HG03060 (cell line): ENCODE measurements at regions not wholly inside any gene's neighbourhood (a gene's known extent, or its start where the extent isn't known, plus 50 kb on each side); places are given as distances from the start of the nearest gene placed in this dataset.
"Not testable (repeated sequence)": the region's sequence is repeated elsewhere in the genome, so short reads cannot be mapped to it uniquely, and the experiment has no call there.

Experiments used
- ATAC-seq: cut with Tn5 transposase; IDR thresholded peaks from one replicate; pipeline ENCODE4 v1.9.1; 2021; ENCODE audit warnings: low read depth, moderate number of reproducible peaks; ENCODE audit not compliant: unreplicated experiment

DNA sequence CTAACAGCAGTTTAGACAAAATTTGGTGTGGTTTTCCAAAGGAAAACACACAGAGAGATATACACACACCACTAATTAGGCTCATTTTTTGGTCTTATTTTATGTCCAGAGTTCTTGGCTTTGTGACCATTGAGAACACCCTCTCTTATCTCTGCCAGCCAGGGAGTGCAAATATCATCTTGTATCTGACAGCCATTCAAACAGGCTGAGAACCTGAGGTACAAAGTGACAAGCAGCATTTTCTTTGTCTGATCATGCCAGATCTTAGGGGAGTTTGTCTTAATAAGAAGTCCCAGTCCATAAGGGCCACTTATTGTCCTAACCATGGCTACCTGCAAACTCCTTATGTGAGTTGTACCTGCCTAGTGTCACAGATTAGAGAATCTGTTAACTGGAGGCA, 1165.2 kb downstream of the BRINP3 start:
- ATAC-seq: no peak

DNA sequence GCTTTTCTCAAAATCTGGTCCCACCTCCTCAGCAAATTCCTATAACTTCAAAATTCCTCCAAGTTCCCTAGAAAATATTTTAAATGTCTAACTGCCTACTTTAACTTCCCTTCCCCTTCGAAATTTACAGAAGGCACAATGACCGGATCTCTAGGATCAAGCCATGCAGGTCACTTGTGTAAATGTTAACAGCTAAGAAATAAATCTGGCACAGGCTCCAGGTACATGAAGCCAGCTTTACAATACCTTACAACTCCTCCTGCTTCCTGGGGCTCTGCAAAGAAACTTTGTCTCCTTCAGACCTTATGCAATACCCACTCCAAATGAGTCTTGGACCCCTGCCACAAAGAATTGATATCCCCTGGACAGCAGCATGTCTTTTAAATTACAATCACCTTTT, 1164.2 kb downstream of the BRINP3 start:
- no peak for ATAC-seq

- no peak for ATAC-seq
Observed at GRCh38 chr1:189315035-189315901, 1162.4 kb downstream of the BRINP3 start.

DNA sequence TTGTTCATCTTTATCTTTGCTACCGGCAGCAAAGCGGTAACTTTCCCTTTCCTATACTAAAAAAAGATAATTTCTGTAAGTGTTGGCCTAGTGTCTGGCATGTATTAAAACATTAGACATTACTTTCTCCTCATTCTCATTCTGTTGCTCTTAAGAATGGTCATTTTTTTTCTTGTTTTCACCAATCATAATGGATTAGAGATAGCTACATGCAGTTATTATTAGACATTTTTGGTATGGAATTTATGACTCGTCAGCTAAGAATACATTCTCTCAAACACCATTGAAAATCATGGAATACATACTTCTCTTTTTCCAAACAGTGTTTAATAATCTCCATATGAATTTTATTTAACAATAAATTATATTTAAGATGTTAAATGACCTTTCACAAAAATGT, 1154.6 kb downstream of the BRINP3 start:
- ATAC-seq: no peak

- not testable (repeated sequence) for ATAC-seq
Observed at GRCh38 chr1:189331071-189331470, 1146.6 kb downstream of the BRINP3 start.

- no peak for ATAC-seq
Observed at GRCh38 chr1:189336115-189337100, 1141.3 kb downstream of the BRINP3 start.

- no peak for ATAC-seq
Observed at GRCh38 chr1:189349607-189350006, 1128.1 kb downstream of the BRINP3 start.

DNA sequence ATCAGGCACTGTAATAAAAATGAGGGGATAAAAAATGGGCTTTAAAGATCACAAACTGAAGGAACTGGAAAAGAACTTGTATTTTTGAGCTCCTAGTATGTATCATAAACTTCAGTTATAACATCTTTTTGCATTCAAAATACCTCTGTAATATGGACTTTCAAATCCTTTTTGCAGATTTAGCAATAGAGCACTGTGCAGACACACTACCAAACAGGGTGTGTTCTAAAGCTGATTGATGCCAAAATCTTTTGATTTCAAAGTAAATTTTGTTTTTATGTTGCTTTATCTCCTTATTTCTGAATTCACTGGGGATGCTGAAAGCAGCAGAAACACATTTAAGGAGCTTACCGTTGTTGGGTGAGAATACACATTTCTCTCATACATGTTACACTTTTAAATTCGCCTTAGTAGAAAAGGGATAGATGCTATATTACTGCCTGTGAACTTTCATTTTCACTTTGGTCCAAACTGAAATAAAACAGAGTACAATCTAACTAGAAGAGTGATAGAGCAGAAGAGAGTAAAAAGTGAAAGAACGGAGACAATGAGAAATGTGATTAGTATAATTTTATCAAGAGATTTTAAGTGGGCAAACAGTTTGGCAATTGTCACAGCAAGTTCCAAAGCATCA, 1126.6 kb downstream of the BRINP3 start:
- no peak for ATAC-seq

DNA sequence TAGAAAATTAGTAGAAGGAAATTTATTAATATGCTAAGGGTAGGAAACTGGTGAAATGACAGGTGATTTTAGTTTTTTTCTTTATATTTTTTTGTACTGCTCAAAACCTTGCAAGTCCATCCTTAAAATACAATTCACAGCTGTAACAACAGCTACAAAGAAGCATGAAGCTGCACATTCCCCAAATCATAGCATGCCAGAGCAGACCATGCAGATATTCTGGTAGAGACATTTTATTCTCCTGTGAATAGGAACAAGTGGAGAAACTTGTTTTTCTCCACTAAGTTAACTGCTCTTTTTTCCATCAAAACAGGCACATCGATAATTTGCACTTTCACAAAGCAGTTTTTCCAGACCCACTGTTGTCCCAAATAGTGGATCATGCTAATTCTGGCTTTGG, 1125.7 kb downstream of the BRINP3 start:
- no peak for ATAC-seq

DNA sequence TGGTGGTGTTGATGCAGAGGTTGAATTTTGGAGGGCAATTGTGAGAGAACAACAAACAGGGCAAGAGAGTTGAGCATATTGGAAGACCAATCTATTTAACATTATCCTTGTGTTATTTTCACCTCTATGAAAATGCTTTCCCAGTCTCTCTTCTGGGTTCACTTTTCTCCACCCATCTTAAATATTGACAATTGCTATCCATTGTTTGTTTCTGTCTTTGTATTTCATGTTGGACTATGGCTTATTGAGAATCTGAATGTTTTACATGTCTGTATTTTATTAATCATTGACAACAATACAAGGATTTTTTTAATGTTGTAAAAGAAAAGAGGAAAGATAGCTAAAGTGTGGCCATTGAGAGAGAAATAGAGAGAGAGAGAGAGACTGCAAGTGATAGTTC, 1121.5 kb downstream of the BRINP3 start:
- ATAC-seq: no peak

DNA sequence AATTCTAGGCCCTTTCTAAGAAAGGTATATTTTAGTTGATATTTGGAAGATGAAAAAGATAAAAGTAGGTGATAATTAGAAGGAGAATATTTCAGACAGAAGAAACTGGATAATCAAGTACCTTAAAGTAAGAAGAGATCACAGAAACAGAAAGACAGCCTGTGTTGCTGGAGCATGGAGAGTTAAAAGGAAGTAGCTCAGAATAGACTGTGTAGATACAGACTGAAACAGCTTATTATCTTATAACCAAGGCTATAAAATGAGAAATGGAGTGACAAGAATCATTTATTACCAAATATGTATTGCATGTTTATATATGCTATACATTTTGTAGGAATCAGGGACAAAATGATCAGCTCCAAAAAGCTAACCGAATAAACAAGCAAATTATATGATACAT, 1120.3 kb downstream of the BRINP3 start:
- ATAC-seq: no peak

GRCh38 chr1:189369612-189370011, 1108.1 kb downstream of the BRINP3 start:
- no peak for ATAC-seq

GRCh38 chr1:189374816-189375215, 1102.8 kb downstream of the BRINP3 start:
- no peak for ATAC-seq

DNA sequence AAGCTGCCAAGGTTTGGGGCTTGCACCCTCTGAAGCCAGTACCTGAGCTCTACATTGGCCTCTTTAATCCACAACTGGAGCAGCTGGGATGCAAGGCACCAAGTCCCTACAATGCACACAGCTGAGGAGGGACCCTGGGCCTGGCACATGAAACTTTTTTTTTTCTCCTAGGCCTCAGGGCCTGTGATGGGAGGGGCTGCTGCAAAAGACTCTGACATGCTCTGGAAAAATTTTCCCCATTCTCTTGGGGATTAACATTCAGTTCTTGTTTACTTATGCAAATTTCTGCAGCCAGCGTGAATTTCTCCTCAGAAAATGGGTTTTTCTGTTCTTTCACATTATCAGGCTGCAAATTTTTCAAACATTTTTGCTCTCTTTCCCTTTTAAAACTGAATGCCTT, 1072.2 kb downstream of the BRINP3 start:
- ATAC-seq: no peak

- no peak for ATAC-seq
Observed at GRCh38 chr1:189409774-189410173, 1067.9 kb downstream of the BRINP3 start.

GRCh38 chr1:189424746-189425331, 1052.8 kb downstream of the BRINP3 start:
- ATAC-seq: no peak

DNA sequence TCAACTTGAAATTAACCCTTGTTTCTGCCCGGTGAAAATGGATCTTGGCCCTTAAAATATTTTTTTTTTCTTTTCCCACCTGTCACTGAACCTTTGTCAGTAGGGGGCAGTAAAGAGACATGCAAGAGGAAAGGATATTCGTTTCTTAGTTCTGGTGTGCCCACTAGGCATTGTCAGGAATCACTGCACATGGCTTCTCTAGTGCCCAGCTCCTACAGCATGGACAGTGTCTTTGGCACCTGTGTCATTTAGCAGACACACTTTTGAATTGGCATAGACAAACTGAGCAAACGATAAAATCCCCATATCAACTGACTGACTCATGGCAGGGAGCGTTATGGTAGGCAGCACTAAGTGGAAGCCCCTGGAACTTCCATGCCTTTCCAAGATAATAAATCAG, 1048.1 kb downstream of the BRINP3 start:
- no peak for ATAC-seq

- no peak for ATAC-seq
Observed at GRCh38 chr1:189431447-189431846, 1046.2 kb downstream of the BRINP3 start.

DNA sequence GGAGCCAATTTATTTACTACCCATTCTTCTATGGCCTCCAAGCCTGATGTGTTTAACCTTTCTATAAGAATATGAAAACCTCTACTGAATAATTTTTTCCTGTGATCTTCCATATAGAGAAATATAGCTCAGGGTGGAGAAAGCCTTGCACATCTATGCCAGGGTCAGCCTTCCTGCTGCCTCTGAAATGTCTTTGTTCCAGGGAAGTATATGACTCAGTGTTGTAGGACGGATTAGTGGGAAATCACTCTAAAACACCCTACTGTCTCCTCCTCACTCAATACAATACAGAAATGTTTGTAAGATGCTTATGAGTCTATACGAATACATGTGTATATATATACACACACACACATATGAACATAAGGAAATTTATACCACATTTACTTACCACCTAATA, 1044.9 kb downstream of the BRINP3 start:
- no peak for ATAC-seq

GRCh38 chr1:189434461-189434860, 1043.2 kb downstream of the BRINP3 start:
- ATAC-seq: no peak

- no peak for ATAC-seq
Observed at GRCh38 chr1:189435398-189435797, 1042.3 kb downstream of the BRINP3 start.
